GM12892 (cell line): ENCODE measurements at regions not wholly inside any gene's neighbourhood (a gene's known extent, or its start where the extent isn't known, plus 50 kb on each side); places are given as distances from the start of the nearest gene placed in this dataset.

Source experiments
- POLR2A ChIP-seq: IDR thresholded peaks from 2 replicates; pipeline ENCODE4 v1.6.1; 2011; ENCODE audit warnings: low read depth, low read length, control low read depth
- POLR2AphosphoS5 ChIP-seq: IDR thresholded peaks from 2 replicates; pipeline ENCODE4 v1.6.1; 2011; ENCODE audit warnings: low read depth, low read length, control low read depth
- TAF1 ChIP-seq: IDR thresholded peaks from 2 replicates; pipeline ENCODE4 v1.6.1; 2011; ENCODE audit warnings: low read depth, mild to moderate bottlenecking, control low read depth, low read length, borderline replicate concordance

GRCh38 chr17:77363821-77364361 is 223.1 kb downstream of the SEC14L1 start:
- TF ChIP-seq TAF1: no peak
- TF ChIP-seq POLR2A: no peak
- TF ChIP-seq POLR2AphosphoS5: no peak
